Astrocyte of the spinal cord (primary cell): ENCODE measurements at regions not wholly inside any gene's neighbourhood (a gene's known extent, or its start where the extent isn't known, plus 50 kb on each side); places are given as distances from the start of the nearest gene placed in this dataset.
"Not testable (repeated sequence)": the region's sequence is repeated elsewhere in the genome, so short reads cannot be mapped to it uniquely, and the experiment has no call there.

Source experiments
- DNase-seq: peaks from one replicate; pipeline ENCODE4 v3.0.0; 2011; ENCODE audit warnings: low read depth, low spot score
- H3K4me3 ChIP-seq: 2 replicates; pipeline ENCODE4 v1.5.1; 2011; ENCODE audit warnings: low read depth, mild to moderate bottlenecking, low read length, moderate library complexity
- CTCF ChIP-seq: IDR thresholded peaks from 2 replicates; pipeline ENCODE4 v1.5.1; 2012; ENCODE audit warnings: low read depth, mild to moderate bottlenecking, low read length, inconsistent platforms
- in situ Hi-C: cut with HindIII; loops from 2 replicates; pipeline ENCODE4 v1.10.0; 2017; ENCODE audit warnings: low sequenced_read_pairs

GRCh38 chr3:191894406-191894805, 433.4 kb downstream of the PYDC2 start:
- TF ChIP-seq CTCF, result no peak
- in situ Hi-C loops, result no loop called here
- peak; percentile 39 for DNase-seq
- no peak overlapping the region for H3K4me3 ChIP-seq

- no peak for DNase-seq
- TF ChIP-seq CTCF, result no peak
- in situ Hi-C loops, result no loop called here
- no peak overlapping the region for H3K4me3 ChIP-seq
Measured at GRCh38 chr3:191901741-191902140, 440.8 kb downstream of the PYDC2 start.

- in situ Hi-C loops, result no loop called here
- no peak for DNase-seq
- H3K4me3 ChIP-seq, result no peak overlapping the region
- no peak for TF ChIP-seq CTCF
Measured at GRCh38 chr3:191912616-191913204, 451.7 kb downstream of the PYDC2 start.

- in situ Hi-C loops, result no loop called here
- TF ChIP-seq CTCF, result no peak
- DNase-seq, result no peak
- H3K4me3 ChIP-seq, result no peak overlapping the region
Measured at GRCh38 chr3:191915712-191916111, 454.7 kb downstream of the PYDC2 start.

GRCh38 chr3:191919491-191920026, 458.6 kb downstream of the PYDC2 start:
- in situ Hi-C loops, result no loop called here
- DNase-seq, result no peak
- no peak overlapping the region for H3K4me3 ChIP-seq
- no peak for TF ChIP-seq CTCF

GRCh38 chr3:191922570-191922969, 461.6 kb downstream of the PYDC2 start:
- in situ Hi-C loops, result no loop called here
- no peak overlapping the region for H3K4me3 ChIP-seq
- no peak for TF ChIP-seq CTCF
- no peak for DNase-seq

GRCh38 chr3:191927183-191927817, 466.3 kb downstream of the PYDC2 start:
- in situ Hi-C loops, DNase-seq, H3K4me3 ChIP-seq: not testable (repeated sequence)

- in situ Hi-C loops, H3K4me3 ChIP-seq, DNase-seq: not testable (repeated sequence)
Measured at GRCh38 chr3:191927998-191928397, 467.0 kb downstream of the PYDC2 start.
